GM18873 (cell line): ENCODE measurements at regions not wholly inside any gene's neighbourhood (a gene's known extent, or its start where the extent isn't known, plus 50 kb on each side); places are given as distances from the start of the nearest gene placed in this dataset.

Experiments
- ATAC-seq: cut with Tn5 transposase; IDR thresholded peaks from one replicate; pipeline ENCODE4 v1.9.1; 2021; ENCODE audit warnings: mild to moderate bottlenecking, moderate library complexity, moderate number of reproducible peaks; ENCODE audit not compliant: unreplicated experiment, low FRiP score

DNA sequence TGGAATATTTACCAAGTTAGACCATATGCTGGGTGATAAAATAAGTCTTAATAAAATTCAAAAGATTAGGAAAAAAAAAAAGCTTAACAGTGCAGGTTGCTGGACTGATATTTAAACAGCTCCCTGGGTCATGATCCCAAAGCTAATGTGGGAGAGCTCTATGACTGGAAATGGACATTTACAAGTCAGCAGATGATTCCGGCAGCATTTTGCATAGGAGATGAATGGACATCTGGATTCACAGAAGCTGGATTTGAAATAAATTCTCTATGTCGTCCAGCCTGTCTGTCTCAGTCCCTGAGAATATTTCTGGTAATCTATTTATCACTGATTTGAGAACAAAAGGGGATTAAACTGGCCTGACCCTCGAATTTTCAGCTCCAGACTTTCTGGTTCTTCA, 52.3 kb upstream of the KLHL25 start:
- ATAC-seq: no peak

DNA sequence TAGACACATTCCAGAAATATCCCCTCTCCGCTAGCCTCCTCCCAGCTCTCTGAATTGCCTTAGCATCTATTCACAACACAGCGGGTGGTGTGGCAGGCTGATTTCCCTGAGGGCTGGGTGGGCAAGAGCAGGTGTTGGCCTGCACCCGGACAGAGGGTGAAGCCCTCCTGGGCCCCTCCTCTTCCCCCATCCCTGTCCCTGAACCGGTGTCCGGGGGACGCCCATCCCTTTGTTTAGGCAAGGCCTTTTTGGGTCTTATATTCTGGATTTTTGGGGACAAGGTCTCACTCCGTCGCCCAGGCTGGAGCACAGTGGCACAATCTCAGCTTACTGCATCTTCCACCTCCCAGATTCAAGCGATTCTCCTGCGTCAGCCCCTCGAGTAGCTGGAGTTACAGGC, 55.2 kb upstream of the KLHL25 start:
- ATAC-seq: no peak

DNA sequence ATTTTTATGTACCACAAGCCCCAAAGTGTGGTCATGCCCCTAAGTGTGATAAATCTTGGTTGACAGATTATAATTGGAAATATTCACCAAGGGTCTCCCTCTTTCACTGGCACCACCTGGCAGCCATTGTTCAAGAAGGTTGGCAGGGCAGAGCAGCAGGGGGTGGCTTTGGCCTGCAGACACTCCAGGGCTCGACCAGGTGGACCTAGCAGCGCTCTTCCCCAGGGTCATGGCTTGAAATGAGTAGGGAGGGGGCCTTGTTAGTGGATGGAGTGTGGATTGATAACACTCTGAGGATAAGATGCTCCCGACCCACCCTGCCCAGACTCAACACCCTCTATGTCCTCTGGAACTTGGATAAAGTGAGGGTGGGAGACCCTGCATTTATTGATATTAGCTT, 58.2 kb upstream of the KLHL25 start:
- ATAC-seq: no peak

DNA sequence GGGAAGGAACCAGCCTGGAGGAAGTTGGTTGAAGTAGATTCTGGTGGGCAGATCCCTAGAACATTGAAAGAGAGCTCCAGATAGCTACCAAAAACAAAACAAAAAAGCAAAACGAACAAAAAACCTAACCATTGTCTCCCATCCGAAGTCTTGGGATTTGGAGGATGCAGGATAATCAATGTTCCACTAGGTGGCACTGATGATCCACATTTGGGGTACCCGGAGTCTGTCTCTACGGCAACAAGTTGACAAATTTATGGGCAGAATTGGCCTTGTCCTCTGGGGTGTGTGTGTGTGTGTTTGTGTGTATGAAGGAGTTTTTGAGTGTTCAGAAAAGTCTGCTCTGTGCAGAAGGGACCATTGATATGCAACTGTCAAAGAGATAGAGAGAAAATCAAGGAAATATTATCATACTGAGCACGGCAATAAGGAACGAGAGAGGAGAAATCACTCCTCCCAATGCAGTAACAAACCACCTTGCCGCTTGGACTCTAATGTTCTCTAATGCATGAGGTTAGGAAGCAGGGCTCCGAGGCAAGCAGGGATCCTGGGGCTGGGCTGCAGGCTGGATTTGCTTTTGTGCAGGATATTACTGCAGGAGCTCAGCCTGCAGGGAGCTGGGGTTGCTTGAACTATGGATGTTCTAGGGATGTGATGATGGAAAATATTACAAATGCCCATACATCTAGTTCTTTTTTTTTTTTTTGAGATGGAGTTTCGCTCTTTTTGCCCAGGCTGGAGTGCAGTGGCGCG, 59.8 kb upstream of the KLHL25 start:
- no peak for ATAC-seq

DNA sequence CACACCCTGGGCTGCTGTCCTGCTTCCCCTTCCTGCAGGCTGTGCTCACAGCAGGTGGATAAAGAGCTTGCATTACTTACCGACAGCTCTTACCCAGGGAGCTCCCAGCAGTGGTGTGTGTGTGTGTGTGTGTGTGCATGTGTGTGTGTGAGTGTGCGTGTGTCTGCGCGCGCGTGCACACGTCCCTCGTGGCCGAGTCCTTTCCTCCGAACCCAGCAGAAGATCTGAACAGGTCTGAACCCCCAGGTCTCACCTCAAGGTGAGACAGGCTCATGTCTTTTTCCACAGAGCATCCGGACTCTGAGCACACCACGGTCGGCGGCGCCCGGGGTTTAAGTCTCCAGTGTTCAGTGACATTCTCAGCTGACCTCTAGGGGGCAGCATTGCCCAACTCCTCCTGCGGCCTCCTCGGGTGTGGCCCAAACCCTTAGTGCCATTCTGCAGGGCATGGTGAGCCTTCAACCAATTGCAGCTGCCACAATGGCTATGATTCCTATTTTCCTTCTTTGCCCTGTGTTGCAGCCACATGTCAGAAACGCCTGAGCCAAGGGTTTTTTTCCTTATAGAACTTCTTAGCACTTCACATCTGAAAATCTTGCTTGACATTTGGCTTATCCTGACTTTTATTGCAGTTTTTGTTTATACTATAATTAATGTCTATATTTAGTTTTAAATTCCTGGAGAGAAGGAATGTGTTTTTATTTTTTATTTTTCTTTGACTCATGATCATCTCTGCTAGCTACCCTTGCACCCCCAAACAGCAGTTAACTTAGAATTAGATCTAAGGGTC, 64.1 kb upstream of the KLHL25 start:
- ATAC-seq: peak; percentile 86

DNA sequence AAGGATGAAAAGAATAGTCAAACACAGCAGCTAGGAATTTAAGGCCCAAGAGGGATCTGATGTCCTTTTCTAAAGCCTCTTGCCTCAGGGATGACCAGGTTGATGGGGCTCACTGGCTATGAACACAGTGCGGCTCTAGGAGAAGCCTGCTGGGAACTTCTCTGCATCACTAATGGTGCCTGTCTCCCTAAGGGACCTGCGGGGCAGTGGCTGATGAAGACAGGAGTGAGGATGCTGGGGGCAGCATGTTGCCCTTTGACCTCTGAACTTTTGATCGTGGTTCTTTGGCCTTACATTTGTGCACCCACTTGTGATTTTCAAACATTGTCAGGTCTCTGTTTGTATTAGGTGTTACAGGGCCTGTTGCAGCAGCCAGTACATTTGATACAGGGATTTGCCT, 64.9 kb upstream of the KLHL25 start:
- ATAC-seq: no peak

DNA sequence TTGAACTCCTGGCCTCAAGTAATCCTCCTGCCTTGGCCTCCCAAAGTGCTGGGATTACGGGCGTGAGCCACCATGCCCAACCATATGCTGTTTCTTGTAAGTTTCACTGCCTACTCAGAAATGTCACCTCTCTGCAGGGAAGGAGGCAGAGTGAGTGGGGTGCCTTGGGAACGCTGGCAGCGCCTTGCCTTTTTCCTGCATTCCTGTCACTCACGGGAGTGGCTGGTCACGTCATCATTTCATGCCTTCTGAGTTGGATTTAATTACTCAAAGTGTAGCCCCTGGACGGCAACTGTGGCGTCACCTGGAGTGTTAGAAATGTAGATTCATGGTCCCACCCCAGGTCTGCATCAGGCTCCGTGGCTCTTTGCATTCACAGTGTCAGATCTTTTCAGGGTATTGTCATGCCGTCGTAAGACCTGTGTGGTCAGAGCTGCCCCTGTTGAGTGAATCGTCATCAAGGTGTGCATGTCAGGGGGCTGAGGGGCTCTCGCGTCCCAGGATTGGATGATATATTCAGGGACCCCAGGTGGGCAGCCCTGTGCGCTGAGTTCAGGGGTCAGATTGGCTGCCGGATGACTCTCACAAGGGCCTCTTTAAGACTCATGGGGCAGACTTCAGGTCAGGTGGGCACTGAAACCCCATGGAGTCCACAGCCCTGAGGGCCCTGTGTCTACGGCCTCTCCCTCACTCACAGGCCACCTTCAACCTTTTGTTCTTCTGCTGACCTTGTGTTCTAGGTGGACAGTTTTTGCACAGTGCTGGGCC, 65.9 kb upstream of the KLHL25 start:
- no peak for ATAC-seq

DNA sequence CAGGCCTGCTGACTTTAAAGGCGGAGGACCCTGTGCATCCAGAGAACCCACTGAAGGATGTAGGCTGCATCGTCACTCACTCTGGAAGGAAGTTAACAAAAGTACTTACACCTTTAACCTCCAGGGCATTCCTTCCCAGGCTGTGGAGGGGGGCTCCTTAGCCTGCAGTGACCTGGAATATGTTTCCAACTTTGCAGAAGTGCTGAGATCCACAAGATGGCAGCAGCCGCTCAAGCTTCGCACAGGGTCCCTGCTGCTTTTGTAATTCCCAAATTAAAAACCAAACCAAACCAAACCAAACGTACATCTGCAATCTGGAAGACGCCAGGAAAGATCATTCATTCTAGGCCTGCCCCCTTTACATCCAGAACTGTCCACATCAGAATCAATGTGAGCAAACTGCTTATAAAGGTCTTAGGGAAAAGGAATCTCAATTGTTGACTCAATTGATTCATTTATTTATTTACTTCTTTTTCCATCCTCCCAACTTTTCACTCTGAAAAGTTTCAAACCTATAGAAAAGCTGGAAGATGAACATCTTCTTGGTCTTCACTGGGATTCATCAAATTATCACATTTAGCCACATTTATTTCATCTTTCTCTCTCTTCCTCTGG, 70.5 kb upstream of the KLHL25 start:
- no peak for ATAC-seq

DNA sequence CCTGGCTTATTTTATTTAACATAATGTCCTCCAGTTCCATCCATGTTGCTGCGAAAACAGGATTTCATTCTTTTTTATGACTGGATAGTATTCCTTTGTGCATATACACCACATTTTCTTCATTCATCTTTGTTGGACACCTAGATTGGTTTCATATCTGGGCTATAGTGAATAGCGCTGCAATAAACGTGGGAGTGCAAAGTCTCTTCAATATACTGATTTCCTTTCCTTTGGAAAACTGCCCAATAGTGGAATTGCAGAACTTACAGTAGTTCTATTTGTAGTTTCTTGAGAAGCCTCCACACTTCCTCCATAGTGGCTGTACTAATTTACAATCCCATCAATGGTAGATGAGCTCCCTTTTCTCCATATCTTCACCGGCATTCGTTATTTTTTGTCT, 72.5 kb upstream of the KLHL25 start:
- no peak for ATAC-seq

DNA sequence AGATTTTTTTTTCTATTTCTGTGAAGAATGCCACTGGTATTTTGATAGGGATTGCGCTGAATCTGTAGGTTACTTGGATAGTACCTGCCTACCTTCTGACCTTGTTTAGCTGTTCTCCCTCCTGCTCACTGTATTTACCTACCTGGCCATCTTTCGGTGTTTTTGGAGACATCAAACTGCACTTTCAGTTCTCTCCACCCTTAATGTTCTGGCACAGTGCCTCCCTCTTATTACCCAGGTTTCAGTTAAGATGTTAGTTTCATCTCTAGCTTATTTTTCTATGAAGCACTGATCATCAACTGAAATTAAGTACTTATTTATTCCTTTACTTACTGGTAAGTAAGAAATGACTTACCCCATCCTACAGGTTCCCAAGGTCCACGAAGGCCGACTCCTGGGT, 74.4 kb upstream of the KLHL25 start:
- ATAC-seq: no peak

DNA sequence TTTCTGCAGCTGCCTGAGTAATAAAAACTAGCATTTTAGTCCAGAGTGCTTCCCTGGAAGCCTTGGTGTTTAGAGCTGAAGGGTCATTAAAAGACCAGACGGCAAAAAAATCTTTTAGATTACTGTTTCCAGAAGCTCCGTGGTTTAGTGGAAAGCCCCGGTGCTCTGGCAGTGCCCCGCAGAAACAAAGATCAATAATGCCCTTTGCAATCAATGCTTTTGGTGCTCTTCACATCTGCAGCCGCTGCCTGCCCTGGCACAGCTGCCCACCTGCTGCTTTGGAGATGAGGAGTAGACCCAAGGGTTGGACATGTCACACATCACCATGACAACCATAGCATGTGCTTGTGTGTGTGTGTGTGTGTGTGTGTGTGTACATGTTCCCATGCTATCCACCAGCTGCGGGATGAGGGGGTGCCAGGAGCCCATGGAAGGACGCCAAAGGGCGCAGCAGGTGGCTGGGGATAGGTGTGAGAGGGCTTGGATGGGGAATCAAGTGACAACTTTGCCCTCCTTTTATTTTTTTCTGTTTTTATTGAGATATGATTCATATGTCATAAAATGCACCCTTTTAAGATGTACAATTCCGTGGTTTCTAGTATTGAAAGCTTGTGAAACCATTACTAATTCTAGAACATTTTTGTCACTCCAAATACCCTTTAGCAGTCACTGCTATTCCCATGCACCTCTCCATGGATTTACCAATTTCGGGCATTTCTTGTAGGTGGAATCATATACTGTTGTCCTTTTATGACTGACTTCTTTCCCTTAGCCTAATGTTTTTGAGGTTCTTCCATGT, 75.7 kb upstream of the KLHL25 start:
- no peak for ATAC-seq

DNA sequence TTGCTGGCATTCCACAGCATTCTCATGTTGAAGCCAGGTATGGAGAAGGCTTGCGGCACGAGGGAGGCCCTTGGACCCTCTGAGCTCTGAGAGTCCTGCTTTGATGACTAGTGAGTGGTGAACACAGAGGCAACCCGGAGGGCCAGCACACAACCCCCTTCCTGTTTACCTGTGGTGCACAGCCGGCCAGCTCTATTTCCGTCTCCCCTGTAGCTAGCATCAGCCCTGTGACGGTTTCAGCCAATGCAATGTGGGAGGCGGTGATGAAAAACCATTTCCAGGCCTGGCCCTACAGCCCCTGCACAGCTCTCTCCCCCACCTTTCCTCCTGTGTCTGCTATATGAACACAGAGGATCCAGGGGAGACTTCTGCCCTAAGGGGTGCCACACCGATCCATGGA, 76.8 kb upstream of the KLHL25 start:
- ATAC-seq: no peak

DNA sequence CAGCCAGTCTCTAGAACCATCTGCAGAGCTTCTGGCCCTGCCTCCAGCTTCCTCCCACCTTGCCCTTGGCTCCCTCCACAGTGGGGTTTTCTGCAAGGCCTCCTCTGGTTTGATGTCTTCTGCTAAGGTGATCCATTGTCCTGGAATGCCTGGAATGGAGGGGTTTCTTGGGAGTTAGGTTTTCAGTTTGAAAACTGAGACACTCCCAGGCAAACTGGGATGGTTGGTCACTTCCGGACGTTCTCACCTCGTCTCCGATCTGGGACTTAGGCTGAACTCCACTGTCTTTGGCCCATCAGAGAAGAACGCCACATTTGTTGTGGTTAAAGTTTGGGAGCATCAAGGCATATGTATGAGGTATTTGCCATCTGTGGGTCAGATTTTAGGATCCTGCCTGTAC, 77.4 kb upstream of the KLHL25 start:
- no peak for ATAC-seq

DNA sequence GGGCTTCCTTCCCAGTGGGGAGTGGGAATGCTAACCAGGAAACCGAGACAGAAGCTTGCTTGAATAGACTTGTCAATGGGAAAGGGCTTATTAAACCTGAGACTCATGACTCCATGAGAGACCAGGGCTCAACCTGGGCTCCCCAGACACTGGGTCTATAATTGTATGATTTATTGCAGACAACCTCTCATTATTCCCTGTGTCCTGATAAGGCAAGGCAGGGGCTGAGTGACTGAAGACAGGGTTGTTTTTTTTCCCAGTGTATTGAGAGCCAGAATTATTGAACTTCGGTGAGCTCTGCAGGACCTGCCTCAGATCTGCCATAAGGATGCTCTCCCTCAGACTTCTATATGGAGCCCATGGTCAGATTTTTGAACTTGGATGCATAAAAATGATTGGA, 79.5 kb upstream of the KLHL25 start:
- no peak for ATAC-seq

DNA sequence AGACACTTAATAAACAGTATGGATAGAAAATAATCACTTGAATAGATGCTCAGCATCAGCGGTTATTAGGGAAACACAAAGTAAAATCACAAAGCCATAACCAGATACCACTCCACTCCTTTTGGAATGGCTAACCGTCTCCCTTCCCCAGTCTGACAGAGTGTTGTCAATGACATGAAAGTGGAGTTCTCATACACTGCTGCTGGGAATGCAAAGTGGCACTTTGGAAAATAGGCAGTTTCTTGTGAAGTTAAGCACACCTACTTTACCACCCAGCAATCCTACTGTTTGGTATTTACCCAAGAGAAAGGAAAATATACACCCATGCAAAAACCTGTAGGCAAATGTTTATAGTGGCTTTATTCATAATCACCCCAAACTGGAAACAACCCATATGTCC, 81.0 kb upstream of the KLHL25 start:
- no peak for ATAC-seq

DNA sequence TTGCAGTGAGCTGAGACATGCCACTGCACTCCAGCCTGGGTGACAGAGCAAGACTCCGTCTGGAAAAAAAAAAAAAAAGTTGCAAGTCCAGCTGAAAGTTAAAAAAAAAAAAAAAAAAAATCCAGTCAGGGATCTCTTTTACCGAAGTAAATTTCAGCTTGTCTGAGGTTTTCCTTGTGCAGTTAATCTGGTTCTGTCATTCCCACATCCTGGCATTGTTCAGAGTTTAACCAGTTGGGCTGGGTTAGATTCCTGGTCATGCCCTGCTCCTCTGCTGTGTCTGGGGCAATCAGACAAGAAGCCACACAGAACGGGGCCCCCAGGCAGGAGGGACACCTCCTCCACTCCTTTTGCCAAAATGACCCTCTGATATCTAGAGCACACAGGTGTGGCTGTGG, 84.1 kb upstream of the KLHL25 start:
- ATAC-seq: no peak

DNA sequence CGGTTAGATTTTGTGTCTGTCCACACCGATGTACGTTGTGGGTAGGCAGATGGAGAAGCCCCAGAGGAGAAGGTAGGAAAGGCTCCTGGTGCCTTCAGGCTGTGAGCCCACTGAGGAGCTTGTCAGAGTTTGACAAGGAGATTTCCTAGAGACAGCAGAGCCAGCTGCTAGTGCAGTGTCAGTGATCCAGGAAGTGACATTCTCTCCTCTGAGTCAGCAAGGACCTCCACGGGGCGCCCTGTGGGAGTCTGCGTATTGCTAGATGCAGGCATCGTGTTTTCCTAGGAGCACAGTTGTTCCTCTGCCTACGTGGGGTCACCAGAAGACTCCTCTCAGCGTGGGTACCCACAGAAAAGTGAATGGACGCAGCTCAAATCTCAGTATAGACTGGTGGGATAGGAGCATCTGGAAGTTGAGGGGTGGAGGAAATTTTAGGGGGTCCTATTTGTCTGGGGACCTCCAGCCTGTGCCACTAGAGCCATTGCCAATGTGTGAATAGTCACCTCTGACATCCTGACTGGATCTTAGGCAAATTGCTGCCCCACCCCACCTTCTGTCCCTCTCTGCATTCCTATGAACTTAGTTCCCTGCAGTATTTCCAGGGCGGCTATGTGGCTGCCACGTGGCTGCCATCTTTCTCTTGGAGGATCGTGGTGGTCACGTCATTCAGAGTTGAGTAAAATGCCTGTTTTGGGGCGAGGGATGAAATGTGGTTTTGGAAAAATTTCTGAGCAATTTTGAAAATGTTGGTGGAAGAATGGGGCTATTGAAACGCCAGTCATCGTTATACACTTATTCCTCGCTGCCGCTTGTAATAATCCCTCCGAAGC, 84.8 kb upstream of the KLHL25 start:
- no peak for ATAC-seq

DNA sequence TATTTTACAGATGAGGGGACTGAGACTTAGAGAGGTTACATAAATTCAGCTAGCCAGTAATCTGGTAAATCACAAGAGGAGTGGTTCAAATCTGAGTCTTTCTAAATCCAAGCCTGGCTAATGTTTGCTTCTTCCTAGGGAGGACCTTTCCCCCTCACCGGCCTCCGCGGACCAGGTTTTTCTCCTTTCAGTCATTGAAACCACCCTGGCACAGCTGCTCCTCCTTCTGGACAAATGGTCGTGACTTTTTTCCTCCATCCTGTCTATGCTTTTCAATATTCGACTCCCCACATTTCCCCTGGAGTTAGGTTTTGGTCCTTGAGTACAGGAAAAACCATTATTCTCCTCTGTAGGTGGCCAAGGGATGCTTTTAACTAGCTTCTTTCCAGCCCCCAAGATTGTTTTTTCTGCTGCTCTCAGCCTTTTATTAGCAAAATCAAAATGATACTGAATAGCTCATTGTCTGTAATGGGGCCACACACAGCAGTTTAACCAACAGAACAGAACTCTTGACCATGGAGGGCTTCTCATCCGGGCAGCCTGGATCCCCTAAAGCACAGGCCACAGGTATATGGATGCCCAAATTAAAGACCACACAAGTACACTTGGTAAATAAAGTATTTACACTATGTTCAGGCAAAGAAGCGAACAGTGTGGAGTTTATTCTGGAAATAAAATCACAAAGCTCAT, 85.9 kb upstream of the KLHL25 start:
- ATAC-seq: no peak

DNA sequence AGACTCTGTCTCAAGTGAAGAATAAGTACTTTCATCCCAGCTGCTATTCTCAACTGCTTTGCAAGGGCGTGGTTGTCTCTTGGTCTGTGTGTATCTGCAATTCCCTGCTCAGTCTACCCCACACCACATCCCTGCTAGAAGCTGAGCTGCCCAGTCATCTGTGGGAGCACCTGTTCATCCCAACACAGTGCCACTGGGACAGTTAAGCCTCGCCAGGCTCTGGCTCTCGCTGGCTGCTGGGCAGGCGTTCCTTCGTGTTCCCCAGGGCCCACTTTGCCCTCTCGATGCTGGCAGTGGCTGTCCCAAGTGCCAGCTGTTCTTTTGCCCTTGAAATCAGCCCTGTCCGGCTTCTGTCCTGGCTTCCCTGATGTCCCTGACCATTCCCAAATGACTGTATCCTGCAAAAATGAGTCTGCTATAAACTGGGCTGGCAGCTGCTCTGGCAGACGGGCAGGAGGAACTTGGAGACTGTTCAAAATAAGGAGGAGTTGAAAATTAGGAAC, 91.6 kb upstream of the KLHL25 start:
- ATAC-seq: no peak
